Mesendoderm (in vitro differentiated cells): ENCODE measurements at regions not wholly inside any gene's neighbourhood (a gene's known extent, or its start where the extent isn't known, plus 50 kb on each side); places are given as distances from the start of the nearest gene placed in this dataset.

Experiments
- DNase-seq: peaks from one replicate; pipeline ENCODE4 v3.0.0; 2013
- H2AK5ac ChIP-seq: 2 replicates; pipeline ENCODE4 v1.6.1; 2013; ENCODE audit warnings: low read length, inconsistent platforms
- H2BK120ac ChIP-seq: 2 replicates; pipeline ENCODE4 v1.6.1; 2013; ENCODE audit warnings: low read depth, mild to moderate bottlenecking, low read length, moderate library complexity, mixed read lengths
- H2BK15ac ChIP-seq: replicated peaks from 2 replicates; pipeline ENCODE4 v1.6.1; 2013; ENCODE audit warnings: low read depth, mild to moderate bottlenecking, moderate library complexity
- H2BK5ac ChIP-seq: 2 replicates; pipeline ENCODE4 v1.6.1; 2013; ENCODE audit warnings: low read length, inconsistent platforms
- H3K18ac ChIP-seq: 2 replicates; pipeline ENCODE4 v1.6.1; 2013; ENCODE audit warnings: mild to moderate bottlenecking, low read length, mixed read lengths
- H3K23ac ChIP-seq: one replicate; pipeline ENCODE4 v1.6.1; 2013; ENCODE audit warnings: low read length
- H3K27ac ChIP-seq: 2 replicates; pipeline ENCODE4 v1.5.1; 2013; ENCODE audit warnings: low read depth, mild to moderate bottlenecking, inconsistent platforms, low read length, moderate library complexity
- H3K27me3 ChIP-seq: 2 replicates; pipeline ENCODE4 v1.6.1; 2013; ENCODE audit warnings: low read length, control low read depth, mild to moderate bottlenecking, inconsistent platforms; ENCODE audit not compliant: insufficient read depth, poor library complexity
- H3K36me3 ChIP-seq: 2 replicates; pipeline ENCODE4 v1.6.1; 2013; ENCODE audit warnings: low read length, inconsistent platforms; ENCODE audit not compliant: control insufficient read depth, insufficient read depth
- H3K4ac ChIP-seq: one replicate; pipeline ENCODE4 v1.6.1; 2013; ENCODE audit warnings: low read depth, mild to moderate bottlenecking, low read length, moderate library complexity
- H3K4me1 ChIP-seq: 2 replicates; pipeline ENCODE4 v1.6.1; 2013; ENCODE audit warnings: low read depth, low read length, inconsistent platforms; ENCODE audit not compliant: control insufficient read depth
- H3K4me2 ChIP-seq: 2 replicates; pipeline ENCODE4 v1.6.1; 2013; ENCODE audit warnings: low read length
- H3K4me3 ChIP-seq: 2 replicates; pipeline ENCODE4 v1.5.1; 2013; ENCODE audit warnings: mild to moderate bottlenecking, low read length
- H3K56ac ChIP-seq: one replicate; pipeline ENCODE4 v1.6.1; 2013; ENCODE audit warnings: low read length
- H3K79me1 ChIP-seq: 2 replicates; pipeline ENCODE4 v1.6.1; 2013; ENCODE audit warnings: low read length, inconsistent platforms
- H3K79me2 ChIP-seq: 2 replicates; pipeline ENCODE4 v1.6.1; 2013; ENCODE audit warnings: mild to moderate bottlenecking, low read length; ENCODE audit not compliant: control insufficient read depth, insufficient read depth
- H3K9ac ChIP-seq: 2 replicates; pipeline ENCODE4 v1.6.1; 2013; ENCODE audit warnings: low read length, inconsistent platforms
- H4K5ac ChIP-seq: one replicate; pipeline ENCODE4 v1.6.1; 2013; ENCODE audit warnings: low read length
- H4K8ac ChIP-seq: one replicate; pipeline ENCODE4 v1.6.1; 2013; ENCODE audit warnings: low read depth, mild to moderate bottlenecking, control low read depth, low read length, moderate library complexity
- WGBS: extraction: QIAGEN DNeasy Blood & Tissue Kit; methylation state at CpG from one replicate; pipeline ENCODE4 v1.1.7; 2013; ENCODE audit warnings: low lambda C conversion rate, missing lambda C conversion rate; ENCODE audit not compliant: insufficient coverage; ENCODE audit errors: extremely low coverage; 5-methylcytosine and 5-hydroxymethylcytosine counted together

DNA sequence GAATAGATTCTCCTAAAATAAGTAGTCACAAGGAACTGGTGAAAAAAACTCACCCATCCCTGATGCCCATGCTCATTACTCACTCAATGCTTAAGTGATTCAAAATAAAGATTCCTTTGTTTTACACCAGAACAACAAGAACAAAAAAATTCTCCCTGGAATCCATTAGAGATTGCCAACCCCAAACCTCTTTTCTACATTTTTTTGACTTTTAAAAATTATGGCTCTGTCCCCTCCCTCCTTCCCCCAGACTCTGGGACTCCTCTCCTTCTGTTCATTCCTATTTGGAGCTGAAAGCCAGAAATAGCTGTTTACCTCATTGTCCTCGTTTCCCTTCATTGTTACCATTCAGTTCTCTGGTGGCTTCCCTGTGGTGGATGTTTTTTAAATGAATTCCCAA lies 63.2 kb upstream of the FHIP2A start:
- Histone ChIP-seq H3K79me1 (no peaks in the 10 kb centered on the region), H3K9ac (no peak overlapping the region), H3K27ac (no peak overlapping the region), H3K4me3 (no peak overlapping the region), H3K4ac (no peak overlapping the region), H3K4me1 (no peaks in the 10 kb centered on the region), H2BK120ac (no peak overlapping the region), H4K8ac (no peak overlapping the region), H3K79me2 (no peaks in the 10 kb centered on the region), H3K23ac (no peak overlapping the region), H2BK15ac (no peak overlapping the region), H3K18ac (no peak overlapping the region), H3K36me3 (no peaks in the 10 kb centered on the region), H3K56ac (no peak overlapping the region), H4K5ac (no peak overlapping the region), H3K27me3 (no peaks in the 10 kb centered on the region), H3K4me2 (no peak overlapping the region), H2BK5ac (no peak overlapping the region), H2AK5ac (no peak overlapping the region)
- DNase-seq, result no peak
- WGBS, result no CpG with 5 or more reads among the region's 1 CpG

- H2BK120ac ChIP-seq, result no peak overlapping the region
- H3K23ac ChIP-seq, result no peak overlapping the region
- H3K18ac ChIP-seq, result no peak overlapping the region
- no peaks in the 10 kb centered on the region for H3K79me2 ChIP-seq
- H3K27ac ChIP-seq, result no peak overlapping the region
- no peak for DNase-seq
- no peak overlapping the region for H2AK5ac ChIP-seq
- H4K5ac ChIP-seq, result no peak overlapping the region
- no peaks in the 10 kb centered on the region for H3K79me1 ChIP-seq
- WGBS, result no CpG with 5 or more reads among the region's 11 CpGs
- no peak overlapping the region for H3K4me3 ChIP-seq
- no peak overlapping the region for H4K8ac ChIP-seq
- H3K9ac ChIP-seq, result no peak overlapping the region
- H2BK5ac ChIP-seq, result no peak overlapping the region
- H3K36me3 ChIP-seq, result no peaks in the 10 kb centered on the region
- no peak overlapping the region for H3K4ac ChIP-seq
- no peak overlapping the region for H3K56ac ChIP-seq
- H3K27me3 ChIP-seq, result no peaks in the 10 kb centered on the region
- H2BK15ac ChIP-seq, result no peak overlapping the region
- no peak overlapping the region for H3K4me2 ChIP-seq
- H3K4me1 ChIP-seq, result no peaks in the 10 kb centered on the region
These were observed 60.1 kb upstream of the FHIP2A start for GRCh38 chr10:114761205-114762193.

DNA sequence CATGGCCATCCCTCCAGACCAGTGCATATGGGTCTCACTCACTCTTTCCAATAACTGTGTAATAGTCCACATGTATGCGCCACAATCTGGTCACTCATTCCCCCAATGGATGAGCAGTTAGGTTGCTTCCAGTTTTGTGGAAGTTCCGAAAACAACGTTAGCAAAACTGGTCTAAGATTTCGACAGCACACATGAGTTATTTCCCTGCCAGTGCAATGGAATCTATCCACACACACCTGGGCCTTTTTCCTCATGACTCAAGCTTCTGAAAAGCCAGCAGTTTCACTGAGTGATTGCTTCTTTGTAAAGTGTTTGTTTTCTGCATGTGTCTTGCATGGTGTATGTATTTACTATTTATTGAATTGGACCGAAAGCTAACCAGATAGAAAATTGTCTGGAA lies 58.8 kb upstream of the FHIP2A start:
- H3K23ac ChIP-seq, result no peak overlapping the region
- H3K56ac ChIP-seq, result no peak overlapping the region
- no peaks in the 10 kb centered on the region for H3K36me3 ChIP-seq
- H3K18ac ChIP-seq, result no peak overlapping the region
- H3K27ac ChIP-seq, result no peak overlapping the region
- H2BK15ac ChIP-seq, result no peak overlapping the region
- no peak overlapping the region for H2BK5ac ChIP-seq
- H3K27me3 ChIP-seq, result no peaks in the 10 kb centered on the region
- no peak overlapping the region for H3K9ac ChIP-seq
- H2BK120ac ChIP-seq, result no peak overlapping the region
- H4K8ac ChIP-seq, result no peak overlapping the region
- no peak overlapping the region for H2AK5ac ChIP-seq
- H3K4me1 ChIP-seq, result peaks cover 2% of the 10 kb centered on the region
- no peak for DNase-seq
- no peaks in the 10 kb centered on the region for H3K79me1 ChIP-seq
- H4K5ac ChIP-seq, result no peak overlapping the region
- WGBS, result no CpG with 5 or more reads among the region's 5 CpGs
- no peak overlapping the region for H3K4me3 ChIP-seq
- no peak overlapping the region for H3K4me2 ChIP-seq
- H3K4ac ChIP-seq, result no peak overlapping the region
- no peaks in the 10 kb centered on the region for H3K79me2 ChIP-seq

DNA sequence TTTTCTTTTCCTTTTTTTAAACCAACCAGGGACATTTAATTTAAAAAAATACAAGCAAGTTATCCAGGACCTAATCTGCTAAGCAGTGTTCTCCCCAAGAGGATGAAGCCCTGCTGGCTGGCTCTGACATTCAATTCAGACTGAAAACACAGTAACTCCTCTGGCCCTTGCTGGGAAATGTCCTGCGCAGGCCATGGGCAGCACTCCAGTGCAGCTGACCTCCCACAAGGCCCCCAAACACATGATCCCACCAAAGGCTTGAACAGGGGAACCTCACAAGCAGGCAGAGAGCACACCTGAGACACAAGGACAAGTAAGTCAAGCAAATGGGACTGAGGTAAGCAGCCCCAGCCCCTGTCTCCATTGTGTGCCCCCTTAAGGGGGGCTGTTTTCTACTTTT lies 56.9 kb upstream of the FHIP2A start:
- Histone ChIP-seq H2BK15ac (no peak overlapping the region), H3K4me3 (no peak overlapping the region), H2BK5ac (no peak overlapping the region), H4K8ac (no peak overlapping the region), H3K79me1 (no peaks in the 10 kb centered on the region), H4K5ac (no peak overlapping the region), H3K23ac (no peak overlapping the region), H3K36me3 (no peaks in the 10 kb centered on the region), H3K27me3 (no peaks in the 10 kb centered on the region), H2BK120ac (no peak overlapping the region), H3K4me1 (peaks cover 2% of the 10 kb centered on the region), H3K56ac (no peak overlapping the region), H3K18ac (no peak overlapping the region), H3K27ac (no peak overlapping the region), H2AK5ac (no peak overlapping the region), H3K79me2 (no peaks in the 10 kb centered on the region), H3K4ac (no peak overlapping the region), H3K9ac (no peak overlapping the region), H3K4me2 (no peak overlapping the region)
- no CpG with 5 or more reads among the region's 1 CpG for WGBS
- no peak for DNase-seq

- H2AK5ac ChIP-seq, result no peak overlapping the region
- H3K4me2 ChIP-seq, result no peak overlapping the region
- peaks cover 2% of the 10 kb centered on the region for H3K4me1 ChIP-seq
- no peak overlapping the region for H3K9ac ChIP-seq
- H3K27me3 ChIP-seq, result no peaks in the 10 kb centered on the region
- no peak for DNase-seq
- no peaks in the 10 kb centered on the region for H3K79me1 ChIP-seq
- no peak overlapping the region for H3K27ac ChIP-seq
- H3K23ac ChIP-seq, result no peak overlapping the region
- WGBS, result no CpG with 5 or more reads among the region's 6 CpGs
- no peaks in the 10 kb centered on the region for H3K36me3 ChIP-seq
- H4K5ac ChIP-seq, result no peak overlapping the region
- H3K4ac ChIP-seq, result no peak overlapping the region
- H3K79me2 ChIP-seq, result no peaks in the 10 kb centered on the region
- no peak overlapping the region for H4K8ac ChIP-seq
- no peak overlapping the region for H3K4me3 ChIP-seq
- H3K56ac ChIP-seq, result no peak overlapping the region
- H2BK5ac ChIP-seq, result no peak overlapping the region
- no peak overlapping the region for H2BK120ac ChIP-seq
- H2BK15ac ChIP-seq, result no peak overlapping the region
- no peak overlapping the region for H3K18ac ChIP-seq
These were observed 55.1 kb upstream of the FHIP2A start for GRCh38 chr10:114766470-114766869.
